Keratinocyte (primary cell): ENCODE measurements at regions not wholly inside any gene's neighbourhood (a gene's known extent, or its start where the extent isn't known, plus 50 kb on each side); places are given as distances from the start of the nearest gene placed in this dataset.

Experiments
- DNase-seq: peaks from one replicate; pipeline ENCODE4 v3.0.0-alpha.2; 2011; ENCODE audit warnings: low read depth, missing footprints, low spot score
- FAIRE-seq: peaks from 2 replicates; lab custom pipeline; 2011; peaks lifted over from hg19 to GRCh38; lab: Jason Lieb, UNC
- H2AFZ ChIP-seq: 2 replicates; pipeline ENCODE4 v1.6.0; 2012; ENCODE audit warnings: low read length, control low read depth, inconsistent platforms; ENCODE audit not compliant: control insufficient read depth
- H3K27ac ChIP-seq: 2 replicates; pipeline ENCODE4 v1.5.1; 2011; ENCODE audit warnings: low read length; ENCODE audit not compliant: control insufficient read depth, insufficient read depth
- H3K27me3 ChIP-seq: 3 replicates; pipeline ENCODE4 v1.6.0; 2011; ENCODE audit warnings: low read length; ENCODE audit not compliant: control insufficient read depth, insufficient read depth; ENCODE audit errors: extremely low read depth
- H3K36me3 ChIP-seq, 2 experiments: 2 replicates in 1 of 2; 3 replicates in 1 of 2; pipeline ENCODE4 v1.5.1; 2011; ENCODE audit warnings: low read length in 2 of 2, mild to moderate bottlenecking in 1 of 2; ENCODE audit not compliant: control insufficient read depth in 2 of 2, insufficient read depth in 2 of 2; ENCODE audit errors: extremely low read depth in 1 of 2
- H3K4me1 ChIP-seq: 3 replicates; pipeline ENCODE4 v1.5.1; 2011; ENCODE audit warnings: low read length; ENCODE audit not compliant: control insufficient read depth, insufficient read depth; ENCODE audit errors: extremely low read depth
- H3K4me2 ChIP-seq: 3 replicates; pipeline ENCODE4 v1.6.0; 2011; ENCODE audit warnings: low read depth, low read length; ENCODE audit not compliant: control insufficient read depth, insufficient read depth; ENCODE audit errors: extremely low read depth
- H3K4me3 ChIP-seq, 3 experiments: fragments of 200-600 bp in 1 of 3; sonication (generic) in 1 of 3; 2 replicates in 2 of 3; 3 replicates in 1 of 3; pipeline ENCODE4 v1.5.1; 2011 to 2016; ENCODE audit warnings: low read length in 3 of 3, mild to moderate bottlenecking in 3 of 3, control low read depth in 2 of 3, inconsistent platforms in 1 of 3, low read depth in 1 of 3, mixed read lengths in 1 of 3, mixed run types in 1 of 3, moderate library complexity in 1 of 3; ENCODE audit not compliant: control insufficient read depth in 2 of 3, insufficient read depth in 2 of 3; ENCODE audit errors: extremely low read depth in 1 of 3
- H3K79me2 ChIP-seq: 2 replicates; pipeline ENCODE4 v1.6.0; 2012; ENCODE audit warnings: low read length; ENCODE audit not compliant: control insufficient read depth, insufficient read depth
- H3K9ac ChIP-seq: 3 replicates; pipeline ENCODE4 v1.6.0; 2011; ENCODE audit warnings: low read length; ENCODE audit not compliant: control insufficient read depth, insufficient read depth; ENCODE audit errors: extremely low read depth
- H3K9me1 ChIP-seq: 3 replicates; pipeline ENCODE4 v1.6.0; 2011; ENCODE audit warnings: low read length; ENCODE audit not compliant: control insufficient read depth, insufficient read depth; ENCODE audit errors: extremely low read depth
- H3K9me3 ChIP-seq: 2 replicates; pipeline ENCODE4 v1.5.1; 2012; ENCODE audit warnings: low read depth, low read length; ENCODE audit not compliant: control insufficient read depth
- H4K20me1 ChIP-seq: 3 replicates; pipeline ENCODE4 v1.6.0; 2011; ENCODE audit warnings: low read length; ENCODE audit not compliant: control insufficient read depth, insufficient read depth; ENCODE audit errors: extremely low read depth
- CTCF ChIP-seq, 3 experiments: IDR thresholded peaks in 1 of 3; conservative IDR thresholded peaks in 1 of 3; optimal IDR thresholded peaks in 1 of 3; 2 replicates in 2 of 3; 3 replicates in 1 of 3; pipeline versions ENCODE3 to v1.5.1; 2011; ENCODE audit warnings: low read length in 3 of 3, mild to moderate bottlenecking in 3 of 3, moderate library complexity in 2 of 3, control low read depth in 1 of 3, inconsistent platforms in 1 of 3; ENCODE audit not compliant: insufficient read depth in 2 of 3; ENCODE audit errors: extremely low read depth in 1 of 3
- EZH2 ChIP-seq: IDR thresholded peaks from one replicate; pipeline ENCODE4 v1.6.1; 2012; ENCODE audit warnings: inconsistent platforms, mild to moderate bottlenecking, low read length, moderate library complexity
- dilution Hi-C: fragments of 300-500 bp; cut with MboI; formaldehyde crosslinking; loops from one replicate; pipeline ENCODE4 v1.7.0; 2020; ENCODE audit warnings: low sequenced_read_pairs; ENCODE audit not compliant: extremely low pct_ligation_motif_present

- no peak for TF ChIP-seq EZH2
- Histone ChIP-seq H3K27me3 (no peaks in the 10 kb centered on the region), H3K9me1 (no peaks in the 10 kb centered on the region), H3K79me2 (no peaks in the 10 kb centered on the region), H3K9me3 (no peaks in the 10 kb centered on the region), H3K4me3 (no peak overlapping the region), H3K27ac (no peak overlapping the region), H3K4me1 (no peaks in the 10 kb centered on the region), H3K4me2 (no peak overlapping the region), H4K20me1 (no peaks in the 10 kb centered on the region), H2AFZ (no peak overlapping the region), H3K36me3 (no peaks in the 10 kb centered on the region), H3K9ac (no peak overlapping the region)
- DNase-seq (no peak), FAIRE-seq (no peak)
- dilution Hi-C loops, result no loop called here
Measured at GRCh38 chrX:22349116-22349515, 76.4 kb downstream of the CBLL2 start.

GRCh38 chrX:22351076-22351475 is 78.4 kb downstream of the CBLL2 start:
- H3K36me3 ChIP-seq, result no peaks in the 10 kb centered on the region
- H3K9ac ChIP-seq, result no peak overlapping the region
- no peak overlapping the region for H3K4me3 ChIP-seq
- no peak overlapping the region for H2AFZ ChIP-seq
- H4K20me1 ChIP-seq, result no peaks in the 10 kb centered on the region
- no peaks in the 10 kb centered on the region for H3K9me3 ChIP-seq
- FAIRE-seq (no peak), DNase-seq (no peak)
- no peaks in the 10 kb centered on the region for H3K27me3 ChIP-seq
- no peaks in the 10 kb centered on the region for H3K9me1 ChIP-seq
- H3K4me2 ChIP-seq, result no peak overlapping the region
- dilution Hi-C loops, result no loop called here
- no peak for TF ChIP-seq CTCF (optimal IDR thresholded peaks at IDR 0.05 in 1 of 3, IDR thresholded peaks at IDR 0.05 in 1 of 3, conservative IDR thresholded peaks at IDR 0.05 in 1 of 3; ENCODE audit: extremely low read depth in 1 of 3, insufficient read depth in 2 of 3, low read length in 3 of 3)
- TF ChIP-seq EZH2, result no peak
- H3K27ac ChIP-seq, result no peak overlapping the region
- H3K4me1 ChIP-seq, result no peaks in the 10 kb centered on the region
- no peaks in the 10 kb centered on the region for H3K79me2 ChIP-seq

GRCh38 chrX:22351966-22352365 is 79.3 kb downstream of the CBLL2 start:
- DNase-seq (no peak), FAIRE-seq (no peak)
- Histone ChIP-seq H3K27ac (no peak overlapping the region), H2AFZ (no peak overlapping the region), H3K4me1 (no peaks in the 10 kb centered on the region), H3K9ac (no peak overlapping the region), H3K27me3 (no peaks in the 10 kb centered on the region), H4K20me1 (no peaks in the 10 kb centered on the region), H3K9me3 (no peaks in the 10 kb centered on the region), H3K9me1 (no peaks in the 10 kb centered on the region), H3K36me3 (no peaks in the 10 kb centered on the region), H3K79me2 (no peaks in the 10 kb centered on the region), H3K4me2 (no peak overlapping the region), H3K4me3 (no peak overlapping the region)
- no peak for TF ChIP-seq EZH2
- TF ChIP-seq CTCF (optimal IDR thresholded peaks at IDR 0.05 in 1 of 3, IDR thresholded peaks at IDR 0.05 in 1 of 3, conservative IDR thresholded peaks at IDR 0.05 in 1 of 3; ENCODE audit: extremely low read depth in 1 of 3, insufficient read depth in 2 of 3, low read length in 3 of 3), result no peak
- dilution Hi-C loops, result no loop called here
